Hematopoietic multipotent progenitor cell treated with erythropoietin and hydrocortisone succinate and interleukin-3 and kit ligand, for 4 days (in vitro differentiated cells): ENCODE measurements at regions not wholly inside any gene's neighbourhood (a gene's known extent, or its start where the extent isn't known, plus 50 kb on each side); places are given as distances from the start of the nearest gene placed in this dataset.
"Not testable (repeated sequence)": the region's sequence is repeated elsewhere in the genome, so short reads cannot be mapped to it uniquely, and the experiment has no call there.

ENCODE experiments used
- DNase-seq: peaks from one replicate; pipeline ENCODE4 v3.0.0-alpha.2; 2015

DNA sequence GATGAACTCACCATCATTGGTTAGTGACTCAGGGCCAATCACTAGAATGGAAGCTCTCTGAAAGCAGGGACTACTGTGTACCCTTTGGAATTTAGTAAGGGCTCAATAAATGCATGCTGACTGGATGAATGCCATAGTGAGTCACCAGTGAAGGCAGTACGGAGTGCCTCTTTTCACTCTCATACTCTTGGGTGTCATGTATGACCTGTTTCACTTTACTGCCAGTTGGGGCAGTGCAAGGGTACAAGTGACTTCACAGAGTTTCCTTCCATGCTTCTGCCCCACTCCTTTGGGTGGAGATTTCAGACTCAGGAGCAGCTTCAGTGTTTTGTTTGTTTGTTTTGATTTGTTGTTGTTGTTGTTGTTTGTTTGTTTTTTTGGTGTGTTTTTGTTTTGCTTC, 57.7 kb downstream of the SOX3 start:
- no peak for DNase-seq

DNA sequence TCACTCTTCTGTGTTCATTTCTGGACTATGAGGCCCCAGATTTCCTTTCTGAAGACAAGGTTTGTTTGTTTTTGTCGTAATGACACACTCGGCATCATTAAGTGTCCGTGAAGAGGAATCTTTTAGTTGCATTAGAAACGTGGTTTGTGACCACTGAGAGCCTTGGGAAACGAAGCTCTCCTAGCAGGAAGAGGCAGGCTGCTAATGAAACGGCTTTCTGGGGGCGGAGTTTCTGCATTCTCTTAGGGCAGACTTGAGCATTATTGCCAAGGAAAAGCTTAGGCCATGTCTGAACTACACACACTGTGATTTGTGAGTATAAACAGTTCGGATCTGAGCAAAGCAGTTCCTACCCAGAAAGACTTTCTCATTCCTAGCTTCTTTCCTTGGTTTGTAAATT, 64.0 kb downstream of the SOX3 start:
- DNase-seq: no peak

DNA sequence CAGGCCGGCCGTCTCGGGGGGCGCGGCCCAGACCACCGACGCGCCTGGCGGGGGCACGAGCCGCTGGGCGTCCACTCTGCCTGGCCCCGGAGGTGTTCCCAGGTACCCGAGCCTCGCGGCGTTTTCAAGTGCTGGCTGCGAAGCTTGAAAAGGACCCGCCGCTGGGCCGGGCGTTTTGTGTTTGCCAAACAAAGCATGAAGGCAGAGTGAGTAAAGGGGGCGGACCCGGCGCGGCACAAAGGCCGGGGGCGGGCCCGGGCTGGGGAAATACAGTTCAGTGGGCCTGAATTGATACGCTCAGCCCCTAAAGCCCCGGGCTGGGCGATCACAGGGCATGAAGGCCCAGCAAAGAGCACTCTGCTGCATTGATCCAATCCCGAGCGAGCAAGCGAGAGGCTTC, 65.4 kb downstream of the SOX3 start:
- DNase-seq: no peak

DNA sequence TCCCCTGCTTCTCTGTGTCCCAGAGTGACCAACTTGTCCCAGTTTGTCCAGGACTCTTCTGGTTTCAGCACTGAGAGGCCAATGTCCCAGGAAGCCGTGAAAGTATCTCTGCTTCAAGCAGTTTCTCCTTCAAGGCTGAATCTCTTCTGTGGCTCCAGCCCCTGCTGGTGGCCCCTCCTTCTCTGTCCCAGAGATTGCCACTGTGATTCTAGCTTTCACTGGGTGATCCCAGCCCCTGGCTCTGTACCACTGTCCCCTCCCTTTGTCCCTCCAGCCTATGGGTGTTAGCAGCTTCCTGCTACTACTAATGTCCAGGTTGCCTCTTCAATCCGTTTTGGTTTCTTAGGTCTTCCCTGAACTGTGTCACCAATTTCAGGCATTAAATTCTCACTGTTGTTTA, 70.5 kb downstream of the SOX3 start:
- DNase-seq: no peak

DNA sequence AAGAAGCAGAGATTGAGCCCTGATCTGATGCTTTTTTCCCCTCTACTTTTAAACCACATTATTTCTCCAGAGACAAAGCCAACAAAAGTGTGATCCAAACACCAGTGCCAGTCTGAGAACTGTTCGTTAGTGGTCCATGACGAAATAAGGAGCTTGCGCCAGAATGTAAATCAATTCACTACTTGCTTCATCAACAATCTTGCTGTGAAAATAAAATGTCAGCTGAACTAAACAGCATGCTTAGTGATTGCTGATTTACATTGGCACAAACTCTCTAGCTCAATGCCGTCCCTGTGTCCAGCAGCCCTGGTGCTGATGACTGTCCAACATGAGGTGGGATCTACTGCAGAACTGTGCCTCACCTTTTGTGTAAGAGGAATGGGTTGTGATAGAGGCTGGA, 71.3 kb downstream of the SOX3 start:
- DNase-seq: no peak

DNA sequence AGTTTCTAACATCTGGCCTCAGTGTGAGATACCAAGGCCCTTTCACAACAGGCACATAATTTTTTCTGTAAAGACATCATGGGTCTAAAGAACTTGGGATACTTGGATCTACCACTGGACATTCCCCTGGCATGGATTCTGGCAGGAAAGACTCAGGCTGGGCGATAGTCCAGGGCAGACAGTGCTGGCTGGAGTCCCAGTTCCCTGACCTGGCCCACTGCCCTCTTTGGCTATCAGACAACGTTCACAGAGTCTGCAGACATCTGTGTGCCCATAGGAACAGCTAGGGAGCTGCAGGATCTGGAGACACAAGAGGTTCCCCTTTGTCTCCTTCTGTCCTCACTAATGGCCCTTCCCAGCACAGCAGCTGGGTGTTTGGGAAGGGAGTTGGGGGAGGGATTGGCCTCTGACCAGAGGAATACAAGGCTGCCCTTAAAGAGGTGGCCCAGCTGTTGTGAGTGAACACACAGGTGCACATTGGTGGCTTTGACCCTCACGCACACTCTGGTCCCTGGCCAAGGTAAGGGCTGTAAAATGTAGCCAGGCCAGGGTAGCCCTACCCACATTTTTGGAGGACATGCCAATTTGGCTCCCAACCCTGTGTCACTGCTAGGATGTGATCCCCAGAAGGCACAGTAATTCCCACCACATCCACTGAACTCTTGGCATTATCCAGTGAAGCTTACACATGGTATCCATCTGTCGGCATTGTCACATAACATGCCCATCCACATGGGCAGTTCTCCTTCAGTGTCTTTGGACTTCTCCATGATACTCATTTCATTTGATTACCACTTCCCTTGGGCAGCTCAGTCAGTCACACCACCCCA, 72.3 kb downstream of the SOX3 start:
- DNase-seq: no peak

DNA sequence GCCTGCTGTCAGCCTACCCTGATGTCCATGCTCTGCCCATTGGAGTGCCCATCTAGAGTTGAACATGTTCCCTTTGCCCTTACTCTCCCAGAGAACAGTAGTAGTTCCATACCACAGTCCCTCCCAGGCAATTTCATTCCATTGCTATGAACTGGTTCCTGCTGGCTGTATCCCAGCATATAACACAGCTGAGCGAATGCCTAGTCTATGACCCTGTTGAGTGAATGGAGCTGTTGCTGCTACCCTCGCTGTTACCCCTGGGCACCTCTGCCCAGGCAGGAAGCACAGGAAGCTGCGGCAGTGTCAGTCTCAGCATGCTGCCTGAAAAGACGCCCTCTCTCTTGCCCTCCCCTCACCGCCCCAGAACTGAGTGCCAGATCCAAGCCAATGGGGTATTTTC, 73.3 kb downstream of the SOX3 start:
- DNase-seq: no peak

DNA sequence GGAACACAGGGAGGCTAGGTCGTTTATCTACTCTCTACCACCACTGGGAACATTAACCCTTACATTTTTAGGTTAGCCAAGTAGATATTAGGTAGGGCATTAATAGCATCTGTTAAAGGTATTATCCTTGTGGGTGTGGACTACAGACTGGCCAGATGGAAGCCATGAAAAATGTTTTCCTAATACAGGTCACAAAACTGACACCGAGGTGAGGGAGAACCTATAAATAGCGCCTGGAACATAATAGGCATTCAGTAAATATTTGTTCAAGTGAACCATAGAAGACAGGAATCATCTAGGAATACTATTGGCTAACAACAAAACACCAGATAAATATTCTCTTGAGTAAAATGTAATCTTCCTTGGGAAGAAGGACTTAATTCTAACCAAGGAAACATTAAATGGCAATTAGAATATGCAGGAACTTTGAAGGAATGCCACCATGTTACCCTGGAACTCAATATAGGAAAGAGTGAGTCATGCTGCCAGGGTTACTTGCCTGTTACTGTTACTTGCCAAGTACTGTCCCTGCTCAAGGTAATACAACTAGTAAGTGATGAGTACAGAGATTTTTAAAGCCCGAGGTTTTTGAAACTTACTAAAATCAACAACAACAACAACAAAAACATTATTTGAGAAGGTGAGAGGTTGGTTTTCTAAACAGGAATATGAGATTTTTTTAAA, 79.0 kb downstream of the SOX3 start:
- no peak for DNase-seq

DNA sequence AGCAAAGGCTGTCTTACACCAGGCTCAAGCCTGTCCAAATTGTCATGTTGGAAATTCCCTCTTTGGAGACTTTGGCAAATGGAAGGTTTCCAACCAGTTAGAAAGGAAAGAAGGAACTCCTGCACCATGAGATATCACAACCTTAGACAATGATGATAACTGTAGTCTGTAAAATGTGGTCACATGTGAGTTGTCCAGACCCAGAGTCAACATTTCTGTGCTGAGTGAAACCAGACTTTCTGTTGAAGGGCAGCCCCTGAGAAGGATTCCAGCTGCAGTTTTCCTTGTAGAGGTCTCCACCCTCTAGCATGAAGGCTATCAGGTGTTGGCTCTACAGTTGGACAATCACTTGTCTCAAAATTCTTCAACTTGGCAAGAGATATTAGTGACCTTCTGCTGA, 82.4 kb downstream of the SOX3 start:
- no peak for DNase-seq

DNA sequence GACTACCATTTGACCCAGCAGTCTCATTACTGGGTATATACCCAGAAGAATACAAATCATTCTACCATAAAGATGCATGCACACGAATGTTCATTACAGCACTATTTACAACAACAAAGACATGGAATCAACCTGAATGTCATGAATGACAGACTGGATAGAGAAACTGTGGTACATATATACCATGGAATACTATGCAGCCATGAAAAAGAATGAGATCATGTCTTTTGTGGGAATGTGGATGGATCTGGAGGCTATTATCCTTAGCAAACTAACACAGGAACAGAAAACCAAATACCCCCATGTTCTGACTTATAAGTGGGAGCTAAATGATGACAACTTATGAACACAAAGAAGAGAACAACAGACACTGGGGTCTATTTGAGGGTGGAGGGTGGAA, 102.7 kb downstream of the SOX3 start:
- not testable (repeated sequence) for DNase-seq

DNA sequence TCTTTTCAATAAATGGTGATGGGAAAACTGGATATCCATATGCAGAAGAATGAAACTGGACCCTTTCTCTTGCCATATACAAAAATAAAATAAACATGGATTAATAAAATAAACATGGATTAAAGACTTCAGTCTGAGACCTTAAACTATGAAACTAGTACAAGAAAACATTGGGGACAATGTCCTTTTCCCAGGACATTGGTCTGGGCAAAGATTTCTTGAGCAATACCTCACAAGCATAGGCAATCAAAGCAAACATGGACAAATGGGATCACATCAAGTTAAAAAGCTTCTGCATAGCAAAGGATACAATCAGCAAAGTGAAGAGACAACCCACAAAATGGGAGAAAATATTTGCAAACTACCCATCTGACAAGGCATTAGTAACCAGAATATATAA, 108.5 kb downstream of the SOX3 start:
- not testable (repeated sequence) for DNase-seq

DNA sequence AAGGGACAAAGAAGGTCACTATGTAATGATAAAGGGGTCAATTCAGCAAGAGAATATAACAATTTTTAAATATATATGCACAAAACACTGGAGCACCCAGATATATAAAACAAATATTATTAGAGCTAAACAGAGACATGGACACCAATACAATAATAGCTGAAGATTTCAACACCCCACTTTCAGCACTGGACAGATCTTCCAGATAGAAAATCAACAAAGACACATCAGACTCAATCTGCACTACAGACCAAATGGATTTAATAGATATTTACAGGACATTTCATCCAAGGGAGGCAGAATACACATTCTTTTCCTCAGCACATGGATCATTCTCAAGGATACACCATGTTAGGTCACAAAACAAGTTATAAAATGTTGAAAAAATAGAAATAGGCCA, 111.4 kb downstream of the SOX3 start:
- DNase-seq: no peak

DNA sequence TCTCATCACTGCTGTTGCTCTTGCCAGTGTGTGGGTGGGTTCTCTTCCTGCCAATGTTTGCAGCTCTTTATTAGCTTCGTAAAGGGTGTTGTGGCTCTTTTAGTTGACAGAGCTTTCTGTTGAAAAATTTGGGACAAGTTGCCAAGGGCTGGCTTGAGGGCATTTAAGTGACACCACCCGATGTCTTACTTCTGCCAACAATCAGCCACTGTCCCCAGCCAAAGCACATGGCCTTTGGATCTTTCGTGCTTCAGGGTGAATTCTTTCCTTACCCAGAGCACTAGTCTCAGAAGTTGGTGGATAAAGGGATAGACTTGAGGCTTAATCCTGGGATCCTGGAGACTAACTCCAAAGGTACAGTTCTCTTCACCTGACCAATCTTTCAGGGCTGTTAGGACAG, 113.6 kb downstream of the SOX3 start:
- no peak for DNase-seq

DNA sequence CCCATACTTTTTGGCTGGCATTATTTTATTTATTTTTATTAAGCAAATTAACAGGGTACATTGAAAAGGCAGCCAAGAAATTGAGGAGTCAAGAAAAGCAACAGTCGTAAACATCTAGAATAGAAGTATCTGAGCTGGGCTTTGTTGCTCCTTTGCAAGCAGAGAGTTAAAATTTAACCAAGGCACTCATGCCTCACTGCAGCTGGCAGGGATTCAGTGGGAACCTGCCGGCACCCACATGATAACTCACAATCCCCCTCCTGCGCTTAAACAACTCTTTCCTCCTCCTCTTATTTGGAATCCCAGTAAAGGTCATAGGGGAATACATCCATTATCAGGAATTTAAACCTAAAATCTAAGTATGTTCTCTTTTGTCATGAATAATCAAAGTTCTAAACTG, 115.5 kb downstream of the SOX3 start:
- DNase-seq: no peak

DNA sequence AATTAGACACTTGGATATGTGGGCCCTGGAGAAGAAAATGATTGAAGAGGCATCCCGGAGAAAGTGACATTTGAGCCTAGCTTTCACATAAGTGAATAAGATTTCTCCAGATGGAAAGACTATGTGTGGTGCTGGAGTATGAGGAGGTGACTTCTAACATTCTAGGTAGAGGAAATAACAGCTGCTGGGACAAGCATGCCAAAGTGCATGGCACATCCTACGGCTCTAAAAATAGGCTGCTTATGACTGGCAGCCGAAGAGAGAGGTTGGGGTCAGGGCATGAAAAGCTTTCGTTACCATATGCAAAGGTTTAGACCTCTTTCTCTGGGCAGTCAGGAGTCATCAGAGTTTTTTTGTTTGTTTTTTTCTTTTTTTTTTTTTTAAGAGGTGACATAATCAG, 142.0 kb downstream of the SOX3 start:
- DNase-seq: no peak

DNA sequence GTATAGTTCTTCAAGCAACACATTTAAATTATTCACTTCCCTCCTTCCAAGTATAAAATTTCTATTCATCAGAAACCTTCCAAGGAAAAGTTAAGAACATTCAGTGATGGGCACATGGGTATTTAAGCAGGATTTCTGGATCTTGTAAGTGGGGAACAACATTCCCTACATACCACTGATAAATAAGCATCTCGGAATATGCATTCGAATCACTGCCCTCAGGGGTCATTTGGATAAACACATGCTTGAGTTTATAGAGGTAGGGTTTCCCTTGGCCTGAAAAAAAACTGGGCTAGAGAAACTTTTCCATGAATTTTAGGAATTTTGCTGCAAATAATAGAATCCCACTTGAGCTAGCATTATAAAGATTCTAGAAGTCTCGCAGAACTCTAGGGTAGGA, 143.9 kb downstream of the SOX3 start:
- no peak for DNase-seq

DNA sequence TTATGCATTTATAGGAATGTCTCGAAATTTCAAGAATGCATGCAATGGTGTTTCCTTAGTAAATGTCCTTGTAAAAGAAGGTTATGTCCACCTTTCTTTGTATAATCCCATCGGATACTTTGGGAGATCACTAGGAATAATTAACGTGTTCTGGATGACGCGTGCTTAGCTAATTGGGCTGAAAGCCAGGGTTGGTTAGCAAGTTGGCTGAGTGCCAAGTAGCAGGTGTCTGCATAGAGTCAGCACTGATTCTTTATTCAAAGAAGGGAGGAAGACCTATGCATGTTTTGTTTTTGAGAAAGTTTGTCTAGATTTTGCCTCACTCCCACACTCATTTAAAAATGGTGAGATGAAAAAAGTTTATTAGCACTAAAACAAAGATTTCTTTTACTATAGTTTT, 144.6 kb downstream of the SOX3 start:
- no peak for DNase-seq

DNA sequence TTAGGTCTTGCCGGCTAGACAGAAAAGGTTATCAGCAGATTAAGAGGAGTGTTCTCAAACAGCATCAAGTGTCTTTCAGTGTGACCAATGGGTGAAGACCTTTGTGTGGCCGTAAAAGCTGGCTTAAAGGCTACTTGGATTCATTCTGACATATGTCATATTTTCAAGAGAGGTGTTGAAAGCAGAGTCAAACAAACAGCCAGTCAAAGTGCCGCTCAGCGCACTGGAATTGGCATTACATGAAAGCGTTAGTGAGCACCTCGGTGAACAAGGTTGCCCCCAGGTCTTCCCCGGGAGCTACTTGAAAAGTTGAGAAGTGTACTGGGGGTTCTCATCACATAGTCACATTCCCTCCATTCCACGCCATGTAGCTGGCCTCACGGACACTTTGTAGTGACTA, 148.9 kb downstream of the SOX3 start:
- no peak for DNase-seq

DNA sequence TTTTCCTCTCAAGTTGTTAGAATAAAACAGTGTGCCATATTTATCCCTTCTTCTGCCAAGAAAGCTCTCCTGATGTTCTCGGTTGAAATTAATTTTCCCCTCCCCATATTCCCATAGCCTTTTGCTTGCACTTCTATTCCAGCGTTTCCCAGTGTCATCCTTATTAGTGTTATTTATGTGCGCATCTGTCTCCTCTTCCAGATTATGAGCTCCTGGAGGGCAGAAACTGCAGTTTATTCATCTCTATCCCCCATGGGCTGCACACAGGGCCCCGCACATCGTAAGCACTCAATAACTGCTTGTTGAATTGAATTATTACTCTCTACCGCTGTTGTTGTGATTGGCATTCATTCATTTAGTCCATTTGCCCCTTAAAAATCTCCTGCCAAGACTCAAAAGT, 149.4 kb downstream of the SOX3 start:
- no peak for DNase-seq

DNA sequence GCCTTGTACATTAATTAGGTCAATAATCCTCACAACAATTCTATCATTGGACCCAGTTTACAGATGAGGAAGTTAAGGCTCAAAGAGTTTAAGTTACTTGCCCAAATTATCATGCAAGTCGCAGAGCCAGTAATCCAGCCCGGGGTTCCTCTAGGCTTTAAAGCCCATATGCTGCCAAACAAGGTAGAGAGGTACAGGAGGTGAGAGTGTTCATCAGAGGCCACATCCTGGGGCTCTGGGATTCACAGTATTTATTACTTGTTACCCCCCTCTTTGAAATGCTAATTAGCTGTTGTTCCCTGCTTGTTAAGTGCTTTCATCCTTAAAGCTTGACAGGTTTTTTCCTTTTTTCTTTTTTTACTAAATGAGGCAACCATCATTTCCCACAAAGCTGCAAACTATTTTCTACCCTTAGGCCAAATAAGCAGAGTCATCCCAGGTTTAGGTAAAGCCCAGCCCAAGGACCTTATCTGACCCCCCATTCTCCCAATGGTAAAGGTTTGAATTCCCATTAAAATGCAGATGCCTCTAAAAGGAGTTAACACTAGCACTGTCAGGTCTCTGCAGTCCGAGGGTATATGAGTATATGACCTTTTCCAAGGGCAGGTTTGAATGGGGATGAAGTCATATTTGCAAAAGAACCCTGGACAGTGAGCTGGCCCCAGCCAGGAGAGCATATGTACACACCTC, 150.3 kb downstream of the SOX3 start:
- DNase-seq: no peak

DNA sequence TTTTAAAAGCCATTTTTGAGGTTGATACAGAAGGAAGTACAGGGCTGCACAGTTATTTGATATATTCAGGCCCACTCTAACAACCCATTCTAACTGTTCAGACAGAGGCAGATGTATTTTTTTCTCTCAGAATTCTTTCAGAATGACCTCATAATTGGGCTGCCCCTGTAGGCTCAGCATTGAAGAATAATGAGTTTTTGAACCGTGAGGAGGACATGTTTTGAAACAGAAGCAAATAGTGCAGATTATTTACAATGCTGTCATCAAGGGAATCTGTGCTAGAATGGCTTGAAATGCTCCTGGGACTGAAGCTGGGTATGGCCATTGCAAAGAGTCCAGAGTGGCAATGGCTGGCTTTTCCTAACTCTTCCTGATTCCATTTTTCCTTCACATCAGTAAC, 158.1 kb downstream of the SOX3 start:
- DNase-seq: no peak

DNA sequence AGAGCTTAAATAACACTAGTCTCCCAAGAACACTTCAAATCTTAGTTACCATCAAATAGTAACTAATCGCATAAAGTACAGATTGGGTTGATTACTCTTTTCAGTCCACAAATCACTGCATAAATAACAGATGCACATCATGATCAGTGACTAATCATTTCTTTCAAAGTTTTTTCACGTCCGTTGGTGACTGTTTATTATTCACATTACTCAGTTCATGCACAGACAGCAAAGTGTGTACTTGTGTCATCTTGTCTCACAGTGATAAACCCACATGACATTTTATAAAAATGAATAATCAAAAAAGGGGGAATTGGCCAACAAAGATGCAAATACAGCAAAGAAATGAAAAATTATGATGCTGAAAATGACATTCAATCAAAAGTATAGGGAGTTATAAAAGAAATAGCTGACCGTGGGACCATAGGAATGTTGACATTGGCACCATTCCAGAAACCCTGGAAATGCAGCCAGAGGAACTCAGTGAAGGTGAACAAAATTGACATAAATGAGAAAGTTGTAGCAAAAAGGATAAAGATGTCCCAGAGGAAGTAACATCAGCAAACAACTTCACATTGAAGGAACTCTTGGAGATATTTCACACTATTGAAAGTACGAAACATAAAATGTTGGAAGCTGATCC, 161.5 kb downstream of the SOX3 start:
- no peak for DNase-seq

DNA sequence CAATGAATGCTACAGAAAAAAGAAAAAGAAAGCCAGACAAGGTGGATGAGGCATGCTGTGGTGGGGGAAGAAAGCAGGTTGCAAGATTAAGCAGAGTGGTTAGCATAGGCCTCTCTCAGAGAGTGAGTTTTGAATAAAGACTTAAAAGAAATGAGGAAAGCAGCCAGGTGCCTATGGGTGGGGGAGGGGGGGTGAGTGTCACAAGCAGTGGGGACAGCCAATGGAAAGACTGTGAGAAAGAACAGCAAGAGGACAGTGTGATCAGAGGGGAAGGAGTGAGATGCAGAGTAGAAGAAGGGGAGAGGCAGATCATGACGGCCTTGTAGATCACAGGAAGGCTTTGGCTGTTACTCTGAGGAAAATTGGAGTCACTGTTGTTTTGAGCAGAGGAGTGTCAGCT, 162.5 kb downstream of the SOX3 start:
- DNase-seq: no peak

DNA sequence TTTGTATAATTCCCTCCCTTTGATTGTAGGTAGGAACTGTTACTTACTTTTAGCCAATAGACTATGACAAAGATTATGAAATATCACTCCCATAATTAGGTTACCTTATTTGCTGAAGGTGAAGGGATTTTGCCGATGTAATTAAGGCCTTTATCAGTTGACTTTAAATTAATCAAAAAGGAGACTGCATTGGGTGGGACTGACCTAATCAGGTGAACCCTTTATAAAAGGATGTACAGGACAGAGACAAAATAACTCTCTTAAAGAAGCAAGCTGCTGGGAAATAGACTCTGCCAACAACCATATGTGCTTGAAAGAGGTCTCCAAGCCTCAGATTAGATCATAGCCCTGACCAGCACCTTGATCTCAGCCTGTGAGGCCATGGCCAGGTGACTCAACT, 167.6 kb downstream of the SOX3 start:
- no peak for DNase-seq
